Activated naive CD8-positive, alpha-beta T cell treated with anti-CD3 and anti-CD28 coated beads, Interleukin-2, amount 50 U/mL, for 24 hours (primary cell): ENCODE measurements at regions not wholly inside any gene's neighbourhood (a gene's known extent, or its start where the extent isn't known, plus 50 kb on each side); places are given as distances from the start of the nearest gene placed in this dataset.

Experiments used
- ATAC-seq: fragments of 150-1000 bp; cut with Tn5 transposase; one replicate; pipeline ENCODE4 v1.10.0; 2021
- DNase-seq: peaks from one replicate; pipeline ENCODE4 v3.0.0; 2021
- H3K27ac Mint-ChIP-seq: one replicate; pipeline ENCODE4 v1.8.0; 2021; ENCODE audit warnings: mild to moderate bottlenecking, mixed read lengths
- H3K27me3 Mint-ChIP-seq: one replicate; pipeline ENCODE4 v1.8.0; 2021; ENCODE audit warnings: mixed read lengths
- H3K36me3 Mint-ChIP-seq: one replicate; pipeline ENCODE4 v1.8.0; 2021; ENCODE audit warnings: low read depth, mixed read lengths
- H3K4me1 Mint-ChIP-seq: one replicate; pipeline ENCODE4 v1.8.0; 2021; ENCODE audit warnings: mixed read lengths
- H3K4me3 Mint-ChIP-seq: one replicate; pipeline ENCODE4 v1.8.0; 2021; ENCODE audit warnings: mild to moderate bottlenecking, moderate library complexity, mixed read lengths
- H3K9me3 Mint-ChIP-seq: one replicate; pipeline ENCODE4 v1.8.0; 2021; ENCODE audit warnings: mixed read lengths

GRCh38 chr11:69880826-69881445 lies 61.7 kb upstream of the FGF3 start:
- Mint-ChIP-seq H3K4me1 (no peaks in the 10 kb centered on the region), H3K36me3 (no peaks in the 10 kb centered on the region), H3K9me3 (no peaks in the 10 kb centered on the region), H3K4me3 (no peak overlapping the region), H3K27ac (no peak overlapping the region), H3K27me3 (peaks cover 3% of the 10 kb centered on the region)
- DNase-seq, result no peak
- no peak for ATAC-seq

GRCh38 chr11:69881467-69882269 lies 62.5 kb upstream of the FGF3 start:
- ATAC-seq, result no peak
- Mint-ChIP-seq H3K4me3 (no peak overlapping the region), H3K27ac (no peak overlapping the region), H3K36me3 (no peaks in the 10 kb centered on the region), H3K4me1 (no peaks in the 10 kb centered on the region), H3K9me3 (no peaks in the 10 kb centered on the region), H3K27me3 (peaks cover 3% of the 10 kb centered on the region)
- no peak for DNase-seq

- Mint-ChIP-seq H3K27me3 (peaks cover 3% of the 10 kb centered on the region), H3K4me3 (no peak overlapping the region), H3K9me3 (no peaks in the 10 kb centered on the region)
Measured at GRCh38 chr11:69882270-69882608, 63.0 kb upstream of the FGF3 start.

GRCh38 chr11:69883292-69884255 lies 64.4 kb upstream of the FGF3 start:
- Mint-ChIP-seq H3K36me3 (no peaks in the 10 kb centered on the region), H3K4me3 (no peak overlapping the region), H3K27ac (no peak overlapping the region), H3K4me1 (no peaks in the 10 kb centered on the region), H3K27me3 (peaks cover 3% of the 10 kb centered on the region), H3K9me3 (no peaks in the 10 kb centered on the region)
- no peak for DNase-seq
- ATAC-seq, result no peak

More at GRCh38 chr11:69882270-69882608, 63.0 kb upstream of the FGF3 start:
- Mint-ChIP-seq H3K4me1 (no peaks in the 10 kb centered on the region), H3K36me3 (no peaks in the 10 kb centered on the region), H3K27ac (no peak overlapping the region)
- DNase-seq (no peak), ATAC-seq (no peak)

- Mint-ChIP-seq H3K9me3 (no peaks in the 10 kb centered on the region), H3K27ac (no peak overlapping the region), H3K27me3 (peaks cover 3% of the 10 kb centered on the region), H3K4me1 (no peaks in the 10 kb centered on the region), H3K36me3 (no peaks in the 10 kb centered on the region), H3K4me3 (no peak overlapping the region)
- DNase-seq (no peak), ATAC-seq (no peak)
Measured at GRCh38 chr11:69884286-69884685, 65.1 kb upstream of the FGF3 start.

GRCh38 chr11:69884751-69885150 lies 65.5 kb upstream of the FGF3 start:
- H3K4me1 Mint-ChIP-seq, result no peaks in the 10 kb centered on the region
- no peak overlapping the region for H3K27ac Mint-ChIP-seq
- DNase-seq, result no peak
- no peak overlapping the region for H3K4me3 Mint-ChIP-seq
- H3K9me3 Mint-ChIP-seq, result no peaks in the 10 kb centered on the region
- no peak for ATAC-seq
- H3K27me3 Mint-ChIP-seq, result peaks cover 4% of the 10 kb centered on the region
- no peaks in the 10 kb centered on the region for H3K36me3 Mint-ChIP-seq

GRCh38 chr11:69887330-69887729 lies 68.1 kb upstream of the FGF3 start:
- DNase-seq (no peak), ATAC-seq (no peak)
- Mint-ChIP-seq H3K27ac (no peak overlapping the region), H3K4me1 (no peaks in the 10 kb centered on the region), H3K4me3 (no peak overlapping the region), H3K9me3 (no peaks in the 10 kb centered on the region), H3K36me3 (no peaks in the 10 kb centered on the region), H3K27me3 (peaks cover 16% of the 10 kb centered on the region)

GRCh38 chr11:69887841-69888427 lies 68.7 kb upstream of the FGF3 start:
- no peak for ATAC-seq
- H3K27me3 Mint-ChIP-seq, result peaks cover 22% of the 10 kb centered on the region
- no peaks in the 10 kb centered on the region for H3K9me3 Mint-ChIP-seq
- no peak for DNase-seq
- no peak overlapping the region for H3K27ac Mint-ChIP-seq
- no peaks in the 10 kb centered on the region for H3K4me1 Mint-ChIP-seq
- no peaks in the 10 kb centered on the region for H3K36me3 Mint-ChIP-seq
- no peak overlapping the region for H3K4me3 Mint-ChIP-seq

- peak; percentile 74 for DNase-seq
- ATAC-seq, result peak; percentile 53
- Mint-ChIP-seq H3K9me3 (no peaks in the 10 kb centered on the region), H3K4me3 (no peak overlapping the region), H3K27ac (no peak overlapping the region), H3K36me3 (no peaks in the 10 kb centered on the region), H3K27me3 (peaks cover 24% of the 10 kb centered on the region), H3K4me1 (no peaks in the 10 kb centered on the region)
Measured at GRCh38 chr11:69888483-69889181, 69.4 kb upstream of the FGF3 start.

- DNase-seq (no peak), ATAC-seq (no peak)
- no peak overlapping the region for H3K27ac Mint-ChIP-seq
- H3K4me3 Mint-ChIP-seq, result no peak overlapping the region
- H3K9me3 Mint-ChIP-seq, result no peaks in the 10 kb centered on the region
- H3K36me3 Mint-ChIP-seq, result no peaks in the 10 kb centered on the region
- H3K4me1 Mint-ChIP-seq, result no peaks in the 10 kb centered on the region
- peaks cover 28% of the 10 kb centered on the region for H3K27me3 Mint-ChIP-seq
Measured at GRCh38 chr11:69889400-69890318, 70.4 kb upstream of the FGF3 start.

GRCh38 chr11:69890476-69890875 lies 71.3 kb upstream of the FGF3 start:
- no peaks in the 10 kb centered on the region for H3K9me3 Mint-ChIP-seq
- H3K4me3 Mint-ChIP-seq, result no peak overlapping the region
- ATAC-seq (no peak), DNase-seq (no peak)
- no peaks in the 10 kb centered on the region for H3K36me3 Mint-ChIP-seq
- H3K27me3 Mint-ChIP-seq, result peaks cover 28% of the 10 kb centered on the region
- no peaks in the 10 kb centered on the region for H3K4me1 Mint-ChIP-seq
- H3K27ac Mint-ChIP-seq, result no peak overlapping the region

- Mint-ChIP-seq H3K27me3 (peaks cover 28% of the 10 kb centered on the region), H3K4me1 (no peaks in the 10 kb centered on the region), H3K9me3 (no peaks in the 10 kb centered on the region), H3K4me3 (no peak overlapping the region), H3K27ac (no peak overlapping the region), H3K36me3 (no peaks in the 10 kb centered on the region)
- no peak for ATAC-seq
- no peak for DNase-seq
Measured at GRCh38 chr11:69891421-69892236, 72.4 kb upstream of the FGF3 start.
